ENCODE measurements at regions not wholly inside any gene's neighbourhood (a gene's known extent, or its start where the extent isn't known, plus 50 kb on each side); places are given as distances from the start of the nearest gene placed in this dataset.

GRCh38 chr3:164507886-164508285 is 570.4 kb downstream of the SI start:
- TF ChIP-seq CTCF (IDR thresholded peaks at IDR 0.05) (no peak), POLR2A (IDR thresholded peaks at IDR 0.05) (no peak), POLR2AphosphoS5 (IDR thresholded peaks at IDR 0.05) (no peak), EP300 (IDR thresholded peaks at IDR 0.05) (no peak)
